ENCODE measurements at regions not wholly inside any gene's neighbourhood (a gene's known extent, or its start where the extent isn't known, plus 50 kb on each side); places are given as distances from the start of the nearest gene placed in this dataset.
"Not testable (repeated sequence)": the region's sequence is repeated elsewhere in the genome, so short reads cannot be mapped to it uniquely, and the experiment has no call there.

GRCh38 chr17:22268912-22269220 lies 576.5 kb downstream of the KCNJ18 start:
- no peaks in the 10 kb centered on the region for H3K27me3 ChIP-seq
- TF ChIP-seq CTCF (IDR thresholded peaks at IDR 0.05; ENCODE audit: low read depth, low read length): no peak
- peak overlapping the region; percentile 38 for H3K4me3 ChIP-seq (ENCODE audit: low read depth, low read length)
- H3K36me3 ChIP-seq: no peaks in the 10 kb centered on the region
- no peaks in the 10 kb centered on the region for H3K9me3 ChIP-seq
- peaks cover 3% of the 10 kb centered on the region; the same call in 1 of the 2 replicates for H3K4me1 ChIP-seq
- no peak for DNase-seq

- Histone ChIP-seq H3K9me3 (no peaks in the 10 kb centered on the region), H3K4me3 (ENCODE audit: low read depth, low read length) (no peak overlapping the region), H3K36me3 (no peaks in the 10 kb centered on the region), H3K27me3 (no peaks in the 10 kb centered on the region), H3K4me1 (peaks cover 3% of the 10 kb centered on the region; the same call in 1 of the 2 replicates)
- no peak for DNase-seq
- no peak for TF ChIP-seq CTCF (IDR thresholded peaks at IDR 0.05; ENCODE audit: low read depth, low read length)
Observed at GRCh38 chr17:22270381-22270780, 578.1 kb downstream of the KCNJ18 start.

GRCh38 chr17:22270809-22271208 lies 578.5 kb downstream of the KCNJ18 start:
- DNase-seq; H3K4me3 ChIP-seq (ENCODE audit: low read depth, low read length); H3K27me3 ChIP-seq; H3K4me1 ChIP-seq; H3K9me3 ChIP-seq; H3K36me3 ChIP-seq: not testable (repeated sequence)

- H3K27me3 ChIP-seq: no peaks in the 10 kb centered on the region
- no peaks in the 10 kb centered on the region for H3K36me3 ChIP-seq
- no peak overlapping the region for H3K4me3 ChIP-seq (ENCODE audit: low read depth, low read length)
- H3K4me1 ChIP-seq: 0 out of 2 replicates have a peak, but pooled peaks cover 3% of the 10 kb centered on the region
- H3K9me3 ChIP-seq: no peaks in the 10 kb centered on the region
- no peak for TF ChIP-seq CTCF (IDR thresholded peaks at IDR 0.05; ENCODE audit: low read depth, low read length)
- no peak for DNase-seq
Observed at GRCh38 chr17:22272363-22273146, 580.2 kb downstream of the KCNJ18 start.

- TF ChIP-seq CTCF (IDR thresholded peaks at IDR 0.05; ENCODE audit: low read depth, low read length): no peak
- Histone ChIP-seq H3K36me3 (no peaks in the 10 kb centered on the region), H3K4me1 (0 out of 2 replicates have a peak, but pooled peaks cover 3% of the 10 kb centered on the region), H3K9me3 (no peaks in the 10 kb centered on the region), H3K27me3 (no peaks in the 10 kb centered on the region), H3K4me3 (ENCODE audit: low read depth, low read length) (no peak overlapping the region)
- DNase-seq: no peak
Observed at GRCh38 chr17:22273308-22273707, 581.0 kb downstream of the KCNJ18 start.

GRCh38 chr17:22277595-22277994 lies 585.3 kb downstream of the KCNJ18 start:
- no peak for TF ChIP-seq CTCF (IDR thresholded peaks at IDR 0.05; ENCODE audit: low read depth, low read length)
- H3K4me3 ChIP-seq (ENCODE audit: low read depth, low read length): no peak overlapping the region
- no peaks in the 10 kb centered on the region for H3K36me3 ChIP-seq
- no peaks in the 10 kb centered on the region for H3K4me1 ChIP-seq
- DNase-seq: no peak
- no peaks in the 10 kb centered on the region for H3K9me3 ChIP-seq
- no peaks in the 10 kb centered on the region for H3K27me3 ChIP-seq

Data from BE2C (cell line).